ENCODE measurements at regions not wholly inside any gene's neighbourhood (a gene's known extent, or its start where the extent isn't known, plus 50 kb on each side); places are given as distances from the start of the nearest gene placed in this dataset.

GRCh38 chr22:49431551-49431950, 396.1 kb downstream of the BRD1 start:
- H3K23ac ChIP-seq (ENCODE audit: low read depth, low read length) = no peak overlapping the region
- H2BK20ac ChIP-seq (ENCODE audit: low read depth, low read length) = no peak overlapping the region
- ATAC-seq (ENCODE audit: low read depth) (no peak), DNase-seq (no peak)
- H3K56ac ChIP-seq (ENCODE audit: extremely low read depth, insufficient read depth, low read length) = no peak overlapping the region
- ChIA-PET CTCF (no interaction called here), POLR2A (ENCODE audit: unreplicated experiment) (no interaction called here)
- no CpG with 5 or more reads among the region's 2 CpGs for WGBS, 2 experiments (ENCODE audit: extremely low coverage in 2 of 2, insufficient read length in 1 of 2)
- no TSS peak for BruUV-seq (replicated peaks)
- dilution Hi-C loops (cut with HindIII; ENCODE audit: low sequenced_read_pairs, unreplicated experiment) (no loop called here), in situ Hi-C loops (cut with MboI; ENCODE audit: low sequenced_read_pairs) (no loop called here), intact Hi-C loops (cut with micrococcal nuclease) (no loop called here)
- TF ChIP-seq MAZ (IDR thresholded peaks at IDR 0.05; ENCODE audit: borderline replicate concordance, low read depth, low read length) (no peak), CHD1 (IDR thresholded peaks at IDR 0.05; ENCODE audit: low read depth, low read length) (no peak), FOS (IDR thresholded peaks at IDR 0.05; ENCODE audit: low read depth, low read length) (no peak), BHLHE40 (IDR thresholded peaks at IDR 0.05; ENCODE audit: low read depth, low read length) (no peak), RFX5 (IDR thresholded peaks at IDR 0.05; ENCODE audit: low read depth, low read length) (no peak), ELK1 (IDR thresholded peaks at IDR 0.05; ENCODE audit: borderline replicate concordance, low read depth, low read length) (no peak), POLR2A (IDR thresholded peaks at IDR 0.05; ENCODE audit: low read depth, low read length) (no peak), CTCF (conservative IDR thresholded peaks at IDR 0.05; ENCODE audit: low read depth, low read length) (no peak), MAFK (IDR thresholded peaks at IDR 0.05; ENCODE audit: low read depth, low read length) (no peak), RCOR1 (IDR thresholded peaks at IDR 0.05; ENCODE audit: insufficient replicate concordance, low read length) (no peak), NFE2L2 (IDR thresholded peaks at IDR 0.05; ENCODE audit: low read depth, low read length) (no peak), CEBPB (IDR thresholded peaks at IDR 0.05; ENCODE audit: low read depth, low read length) (no peak)
- no peak overlapping the region for H2AK5ac ChIP-seq (ENCODE audit: low read depth, low read length)
- H3K27ac ChIP-seq (ENCODE audit: insufficient read depth, low read length) = no peak overlapping the region
- no peak overlapping the region for H3K4me3 ChIP-seq (ENCODE audit: insufficient read depth, low read depth, low read length)
- no peak overlapping the region for H3K4ac ChIP-seq (ENCODE audit: low read depth, low read length)
- no peaks in the 10 kb centered on the region for H3K27me3 ChIP-seq (ENCODE audit: control insufficient read depth, insufficient read depth, low read length)
- H3K4me2 ChIP-seq (ENCODE audit: low read depth, low read length) = no peak overlapping the region
- no peaks in the 10 kb centered on the region for H3K36me3 ChIP-seq (ENCODE audit: control insufficient read depth, insufficient read depth, low read length)
- no peak overlapping the region for H2BK15ac ChIP-seq (ENCODE audit: low read depth, low read length)
- H3K79me1 ChIP-seq (ENCODE audit: low read depth in 1 of 2, low read length in 2 of 2) = no peaks in the 10 kb centered on the region
- no peak overlapping the region for H4K5ac ChIP-seq (ENCODE audit: low read depth, low read length)
- no peak overlapping the region for H2BK120ac ChIP-seq (ENCODE audit: low read depth, low read length)
- H2AK9ac ChIP-seq (replicated peaks; ENCODE audit: low read depth, low read length, poor library complexity) = no peak overlapping the region
- H4K20me1 ChIP-seq (ENCODE audit: insufficient read depth, low read length) = no peaks in the 10 kb centered on the region
- H3K4me1 ChIP-seq (ENCODE audit: control insufficient read depth, insufficient read depth, low read length) = no peaks in the 10 kb centered on the region
- no peak overlapping the region for H4K8ac ChIP-seq (ENCODE audit: low read depth in 2 of 2, low read length in 2 of 2)
- peaks cover 40% of the 10 kb centered on the region for H3K9me3 ChIP-seq (ENCODE audit: control insufficient read depth, insufficient read depth, low read length)
- no peak overlapping the region for H4K91ac ChIP-seq (ENCODE audit: insufficient read depth, low read depth, low read length)
- H3K14ac ChIP-seq (replicated peaks; ENCODE audit: low read depth, low read length) = no peak overlapping the region
- H3K18ac ChIP-seq (ENCODE audit: low read depth, low read length) = no peak overlapping the region
- H3K9me1 ChIP-seq (ENCODE audit: insufficient read depth, low read length) = no peaks in the 10 kb centered on the region
- no peak overlapping the region for H3K9ac ChIP-seq (ENCODE audit: low read depth, low read length)
- no peak overlapping the region for H2AFZ ChIP-seq (replicated peaks; ENCODE audit: low read length, poor library complexity)
- H2BK5ac ChIP-seq (ENCODE audit: low read depth, low read length, poor library complexity, severe bottlenecking) = no peak overlapping the region

Measured in IMR-90 (cell line).